Stimulated activated CD8-positive, alpha-beta memory T cell treated with anti-CD3 and anti-CD28 coated beads, Interleukin-4, amount 100 ng/mL, for 4 hours (primary cell): ENCODE measurements at regions not wholly inside any gene's neighbourhood (a gene's known extent, or its start where the extent isn't known, plus 50 kb on each side); places are given as distances from the start of the nearest gene placed in this dataset.
"Not testable (repeated sequence)": the region's sequence is repeated elsewhere in the genome, so short reads cannot be mapped to it uniquely, and the experiment has no call there.

Experiments used
- DNase-seq, 2 donors: peaks; one replicate each; pipeline ENCODE4 v3.0.0-alpha.2; 2020; ENCODE audit warnings: low read depth in 2 of 2, low spot score in 1 of 2

- no peak for DNase-seq
These were observed 307.6 kb downstream of the ALDH8A1 start for GRCh38 chr6:134642279-134642678.

DNA sequence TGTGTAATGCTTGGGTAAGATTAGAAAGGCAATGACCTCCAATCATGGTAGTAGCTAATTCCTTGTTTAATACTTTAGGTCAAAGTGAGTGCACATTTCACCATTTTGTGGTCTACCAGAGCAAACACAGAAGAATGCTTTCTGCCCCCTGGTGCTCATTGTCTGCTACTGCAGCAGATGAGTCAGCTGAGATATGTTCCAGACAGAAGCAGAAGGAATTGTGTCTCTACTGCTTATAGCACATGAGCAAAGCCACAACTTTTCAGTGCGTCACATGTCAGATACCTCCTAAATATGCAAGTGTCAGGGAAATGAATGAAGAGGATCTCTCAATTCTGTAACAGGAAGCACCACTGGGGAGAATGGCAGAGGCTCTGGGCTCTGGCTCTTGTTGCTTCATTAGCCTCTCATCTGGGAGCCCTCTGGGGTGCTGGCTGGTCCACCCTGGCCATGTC, 308.9 kb downstream of the ALDH8A1 start:
- peak; percentile 55 to 64 for DNase-seq

DNA sequence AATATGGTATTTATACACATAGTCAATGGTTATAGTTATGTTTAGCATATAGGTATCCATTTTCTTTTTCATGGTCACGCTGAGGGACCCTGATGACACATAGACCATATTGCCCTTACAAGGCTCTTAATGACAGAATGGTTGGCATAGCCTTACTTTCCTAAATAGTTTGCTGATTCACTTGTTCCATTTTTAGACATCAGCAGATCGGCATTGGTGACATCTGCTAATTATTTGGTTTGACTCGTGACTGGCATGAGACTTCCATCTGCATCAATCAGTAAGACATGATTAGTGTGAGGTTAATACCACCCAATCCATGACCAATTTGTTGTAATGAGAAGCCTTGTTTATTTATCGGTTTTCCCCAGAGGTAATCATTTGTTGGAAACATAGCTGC, 309.7 kb downstream of the ALDH8A1 start:
- DNase-seq, result no peak

GRCh38 chr6:134637847-134638437, 312.0 kb downstream of the ALDH8A1 start:
- DNase-seq, result no peak

DNA sequence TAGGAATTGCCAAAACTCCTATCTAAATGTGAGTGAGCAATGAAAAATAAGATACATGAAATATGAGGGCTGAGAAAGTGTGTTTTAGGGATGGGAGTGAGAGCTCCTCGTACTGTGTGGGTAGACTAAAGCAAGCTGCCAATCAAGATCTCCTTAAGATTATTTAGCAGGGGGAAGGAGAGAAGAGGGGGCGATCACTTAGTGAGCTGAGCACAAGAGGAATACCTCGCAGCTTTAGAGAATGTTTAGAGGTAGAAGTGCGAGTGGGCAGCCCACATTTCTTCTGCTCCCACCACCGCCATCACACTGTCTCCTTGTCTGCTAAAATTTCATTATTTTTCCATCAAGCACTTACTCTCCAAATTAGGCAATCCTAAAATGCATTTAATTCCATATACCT, 312.6 kb downstream of the ALDH8A1 start:
- DNase-seq, result no peak

DNA sequence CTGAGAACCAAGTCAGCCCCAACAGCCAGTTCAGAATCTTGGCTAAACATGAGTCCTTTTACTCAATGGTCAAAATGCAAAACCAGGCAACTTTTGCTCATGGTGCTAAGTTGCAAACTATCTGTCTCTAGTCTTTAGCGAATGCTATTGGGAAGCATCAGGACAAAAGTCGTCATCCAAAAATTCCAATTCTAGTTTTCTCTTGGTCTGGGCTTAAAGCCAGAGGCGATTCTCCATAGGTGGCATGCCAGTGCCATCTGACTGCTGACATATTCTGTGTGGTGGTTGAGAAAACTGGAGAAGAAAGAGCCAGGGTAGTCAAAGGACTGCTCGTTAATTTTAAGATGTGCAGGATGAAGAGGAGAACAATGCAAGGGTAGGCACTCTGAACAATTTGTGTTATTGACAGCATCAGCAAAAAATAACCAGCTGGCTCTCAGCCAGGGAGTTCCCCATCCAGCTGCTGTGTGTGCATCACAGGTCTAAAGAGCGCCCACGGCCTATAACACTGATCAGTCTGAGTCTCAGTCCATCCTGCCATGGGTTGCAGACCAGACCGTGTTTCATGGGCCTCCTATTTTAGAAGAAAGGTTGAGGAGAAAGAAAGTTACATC, 313.6 kb downstream of the ALDH8A1 start:
- no peak for DNase-seq

- no peak for DNase-seq
These were observed 314.9 kb downstream of the ALDH8A1 start for GRCh38 chr6:134634966-134635365.

DNA sequence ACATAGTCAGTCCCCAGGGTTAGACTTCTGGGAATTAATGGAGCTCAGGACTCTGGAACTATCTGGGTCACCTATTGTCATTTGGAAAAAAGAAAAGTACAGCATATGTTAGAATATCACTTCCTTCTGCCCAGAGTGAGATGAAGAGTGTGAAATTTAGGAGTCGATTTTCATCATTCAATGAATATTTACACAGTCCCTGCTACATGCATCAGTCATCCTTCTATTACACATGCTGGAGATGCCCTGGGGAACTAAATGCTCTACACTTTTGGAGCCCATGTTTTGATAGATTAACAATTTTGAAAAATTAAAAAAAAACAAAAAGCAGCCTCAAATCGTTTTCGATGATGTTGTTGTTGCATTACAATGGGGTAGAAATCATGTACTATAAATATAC, 315.4 kb downstream of the ALDH8A1 start:
- DNase-seq, result no peak

DNA sequence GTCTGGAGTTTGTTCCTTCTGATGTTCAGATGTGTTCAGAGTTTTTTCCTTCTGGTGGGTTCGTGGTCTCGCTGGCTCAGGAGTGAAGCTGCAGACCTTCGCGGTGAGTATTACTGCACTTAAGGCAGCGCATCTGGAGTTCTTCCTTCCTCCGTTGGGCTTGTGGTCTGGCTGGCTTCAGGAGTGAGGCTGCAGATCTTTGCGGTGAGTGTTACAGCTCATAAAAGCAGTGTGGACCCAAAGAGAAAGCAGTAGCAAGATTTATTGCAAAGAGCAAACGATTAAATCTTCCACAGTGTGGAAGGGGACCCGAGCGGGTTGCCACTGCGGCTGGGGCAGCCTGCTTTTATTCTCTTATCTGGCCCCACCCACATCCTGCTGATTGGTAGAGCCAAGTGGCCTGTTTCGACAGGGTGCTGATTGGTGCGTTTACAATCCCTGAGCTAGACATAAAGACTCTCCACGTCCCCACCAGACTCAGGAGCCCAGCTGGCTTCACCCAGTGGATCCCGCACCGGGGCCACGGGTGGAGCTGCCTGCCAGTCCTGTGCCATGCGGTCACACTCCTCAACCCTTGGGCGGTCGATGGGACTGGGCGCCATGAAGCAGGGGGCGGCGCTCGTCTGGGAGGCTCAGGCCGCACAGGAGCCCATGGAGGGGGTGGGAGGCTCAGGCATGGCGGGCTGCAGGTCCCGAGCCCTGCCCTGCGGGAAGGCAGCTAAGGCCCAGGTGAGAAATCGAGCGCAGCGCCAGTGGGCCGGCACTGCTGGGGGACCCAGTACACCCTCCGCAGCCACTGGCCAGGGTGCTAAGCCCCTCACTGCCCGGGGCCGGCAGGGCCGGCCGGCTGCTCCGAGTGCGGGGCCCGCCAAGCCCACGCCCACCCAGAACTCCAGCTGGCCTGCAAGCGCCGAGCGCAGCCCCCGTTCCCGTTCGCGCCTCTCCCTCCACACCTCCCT, 315.3 kb upstream of the SGK1 start:
- DNase-seq, result not testable (repeated sequence)

DNA sequence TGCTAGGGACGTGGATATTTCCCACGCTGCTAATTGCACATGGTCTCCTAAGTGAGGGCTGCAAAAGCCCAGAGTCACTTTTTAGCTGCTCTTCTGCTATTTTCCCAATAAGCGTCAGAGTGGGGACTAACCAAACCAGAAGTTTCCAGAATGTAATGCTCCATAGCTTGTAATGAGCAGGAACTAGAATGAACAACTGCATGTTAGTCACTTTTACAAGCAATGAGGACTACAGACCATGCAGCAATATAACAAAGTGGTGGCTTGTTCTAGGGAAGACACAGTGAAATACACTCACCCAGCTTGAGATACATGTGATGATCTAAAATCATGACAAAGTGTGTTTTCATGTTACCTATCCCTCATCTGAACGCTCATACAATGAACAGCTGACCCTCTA, 314.1 kb upstream of the SGK1 start:
- DNase-seq, result no peak

DNA sequence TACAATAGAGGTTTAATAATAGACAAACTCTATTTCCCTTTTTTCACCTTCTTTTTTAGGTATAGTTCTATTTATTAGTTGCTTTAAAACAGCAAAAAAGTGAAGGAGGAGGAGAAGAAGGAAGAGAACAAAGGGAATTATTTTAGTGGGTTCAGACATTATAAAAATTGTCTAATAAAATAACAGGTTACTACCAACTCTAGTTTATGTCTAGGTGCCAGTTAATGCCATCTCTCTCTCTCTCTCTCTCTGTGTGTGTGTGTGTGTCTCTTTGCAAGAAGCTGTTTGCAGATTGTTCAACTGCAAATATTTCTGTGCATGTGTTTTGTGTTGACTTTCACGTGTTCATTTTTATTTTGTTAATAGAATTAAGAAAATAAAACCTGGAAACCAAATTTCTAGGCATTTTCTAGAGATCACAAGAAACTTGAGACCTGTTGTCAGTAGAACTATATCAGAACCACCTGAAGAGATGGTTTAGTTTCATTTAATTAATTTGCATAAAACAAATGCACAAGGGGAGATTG, 313.5 kb upstream of the SGK1 start:
- DNase-seq, result no peak

DNA sequence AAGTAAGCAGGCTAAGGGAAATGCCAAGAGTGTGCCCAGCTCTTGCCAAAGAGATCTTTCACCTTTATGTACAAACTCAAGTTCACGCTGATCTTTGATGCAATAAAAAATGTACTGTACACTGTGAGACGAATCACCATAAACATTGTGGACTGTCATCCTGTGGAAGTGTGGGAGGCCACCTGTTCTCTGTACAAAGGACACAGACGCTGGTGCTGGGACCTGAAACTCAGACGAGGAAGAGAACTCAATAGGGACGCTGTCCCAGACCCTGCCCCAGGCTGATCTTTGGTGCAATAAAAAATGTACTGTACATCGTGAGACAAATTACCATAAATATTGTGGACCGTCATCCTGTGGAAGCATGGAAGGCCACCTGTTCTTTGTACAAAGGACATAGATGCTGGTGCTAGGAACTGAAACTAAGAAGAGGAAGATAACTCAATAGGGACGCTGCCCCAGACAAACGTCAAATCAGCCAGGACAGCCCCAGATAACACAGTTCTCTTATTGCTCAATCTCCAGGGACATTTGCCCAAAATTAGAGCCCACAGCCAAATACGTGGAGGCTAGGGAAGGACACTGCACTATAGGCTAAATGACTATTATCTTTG, 312.7 kb upstream of the SGK1 start:
- DNase-seq, result no peak

GRCh38 chr6:134628154-134628553, 310.2 kb upstream of the SGK1 start:
- DNase-seq, result no peak

DNA sequence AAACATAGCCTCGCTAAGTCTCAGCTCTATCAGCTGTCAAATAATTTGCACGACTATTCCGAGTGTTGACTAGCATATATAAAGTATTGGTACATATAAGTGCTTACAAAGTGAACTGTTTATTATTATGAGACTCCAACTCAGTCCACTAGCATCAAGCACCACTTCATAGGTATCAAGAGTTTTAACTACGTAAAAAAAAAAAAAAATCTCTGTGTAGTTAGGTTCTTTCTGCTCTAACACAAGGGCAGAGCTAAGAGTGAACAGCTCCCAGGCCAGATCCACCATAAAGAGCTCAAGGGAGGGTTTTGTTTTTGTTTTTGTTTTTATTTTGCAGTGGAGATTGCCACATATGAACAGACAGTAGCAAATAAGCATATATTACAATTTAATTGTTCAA, 309.8 kb upstream of the SGK1 start:
- DNase-seq, result no peak

- DNase-seq, result no peak
These were observed 308.7 kb upstream of the SGK1 start for GRCh38 chr6:134626589-134626988.

- no peak for DNase-seq
These were observed 308.2 kb upstream of the SGK1 start for GRCh38 chr6:134626086-134626485.

- no peak for DNase-seq
These were observed 306.9 kb upstream of the SGK1 start for GRCh38 chr6:134624781-134625180.

- no peak for DNase-seq
These were observed 305.5 kb upstream of the SGK1 start for GRCh38 chr6:134623401-134623800.

GRCh38 chr6:134622382-134623173, 304.7 kb upstream of the SGK1 start:
- no peak for DNase-seq

- no peak for DNase-seq
These were observed 303.9 kb upstream of the SGK1 start for GRCh38 chr6:134621858-134622257.

- DNase-seq, result no peak
These were observed 301.9 kb upstream of the SGK1 start for GRCh38 chr6:134619789-134620188.
